RWPE2 (cell line): ENCODE measurements at regions not wholly inside any gene's neighbourhood (a gene's known extent, or its start where the extent isn't known, plus 50 kb on each side); places are given as distances from the start of the nearest gene placed in this dataset.

Source experiments
- ATAC-seq: fragments of 200-7000 bp; cut with Tn5 transposase; 3 replicates; pipeline ENCODE4 v1.9.1; 2021; ENCODE audit warnings: low read depth
- DNase-seq: peaks from one replicate; pipeline ENCODE4 v3.0.0-alpha.2; 2020; ENCODE audit warnings: low spot score
- H3K27ac ChIP-seq: fragments of 450-650 bp; 2 replicates; pipeline ENCODE4 v1.5.1; 2017; ENCODE audit warnings: mild to moderate bottlenecking; ENCODE audit not compliant: poor library complexity, severe bottlenecking
- H3K27me3 ChIP-seq: fragments of 250-450 bp; sonication (Bioruptor Pico); 2 replicates; pipeline ENCODE4 v1.5.1; 2021; ENCODE audit warnings: mild to moderate bottlenecking, moderate library complexity; ENCODE audit not compliant: insufficient read depth, poor library complexity, severe bottlenecking
- H3K36me3 ChIP-seq: fragments of 250-450 bp; sonication (Bioruptor Pico); 2 replicates; pipeline ENCODE4 v1.5.1; 2020; ENCODE audit warnings: low read depth, mild to moderate bottlenecking, moderate library complexity
- H3K4me1 ChIP-seq: fragments of 250-450 bp; sonication (Bioruptor Pico); 2 replicates; pipeline ENCODE4 v1.5.1; 2021; ENCODE audit warnings: mild to moderate bottlenecking, moderate library complexity; ENCODE audit not compliant: insufficient read depth, poor library complexity, severe bottlenecking
- H3K4me3 ChIP-seq: fragments of 250-450 bp; sonication (Bioruptor Pico); 2 replicates; pipeline ENCODE4 v1.5.1; 2021; ENCODE audit warnings: mild to moderate bottlenecking, moderate library complexity; ENCODE audit not compliant: severe bottlenecking
- H3K9me3 ChIP-seq: fragments of 250-450 bp; sonication (Bioruptor Pico); 2 replicates; pipeline ENCODE4 v1.5.1; 2021; ENCODE audit warnings: mild to moderate bottlenecking, moderate library complexity; ENCODE audit not compliant: severe bottlenecking
- TF ChIP-seq, protein P1 (sequence below): fragments of 450-650 bp; IDR thresholded peaks from one replicate; pipeline ENCODE4 v1.5.1; 2017; ENCODE audit warnings: mild to moderate bottlenecking, moderate library complexity; ENCODE audit not compliant: poor library complexity, severe bottlenecking

DNA sequence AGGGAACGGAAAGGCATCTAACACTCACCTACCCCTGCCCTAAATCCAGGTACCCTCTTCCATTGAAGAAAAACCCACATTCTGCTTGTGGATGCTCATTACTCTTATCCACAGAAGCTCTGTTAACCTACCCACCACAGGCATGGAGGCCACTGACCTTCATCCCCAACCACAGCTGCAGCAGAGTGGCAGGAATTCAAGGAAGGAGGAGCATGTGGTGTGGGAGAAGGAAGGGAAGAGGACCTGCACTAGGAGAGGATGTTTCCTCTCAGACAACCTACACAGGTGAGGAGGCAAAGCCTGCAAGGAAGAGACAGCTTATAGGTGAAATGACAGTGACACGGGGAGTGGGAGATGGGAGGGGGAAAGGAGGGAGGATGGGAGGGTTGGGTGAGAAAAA, 192.5 kb upstream of the TSC22D2 start:
- no peak overlapping the region for H3K27ac ChIP-seq
- H3K4me3 ChIP-seq, result no peak overlapping the region
- TF ChIP-seq, protein P1, sequence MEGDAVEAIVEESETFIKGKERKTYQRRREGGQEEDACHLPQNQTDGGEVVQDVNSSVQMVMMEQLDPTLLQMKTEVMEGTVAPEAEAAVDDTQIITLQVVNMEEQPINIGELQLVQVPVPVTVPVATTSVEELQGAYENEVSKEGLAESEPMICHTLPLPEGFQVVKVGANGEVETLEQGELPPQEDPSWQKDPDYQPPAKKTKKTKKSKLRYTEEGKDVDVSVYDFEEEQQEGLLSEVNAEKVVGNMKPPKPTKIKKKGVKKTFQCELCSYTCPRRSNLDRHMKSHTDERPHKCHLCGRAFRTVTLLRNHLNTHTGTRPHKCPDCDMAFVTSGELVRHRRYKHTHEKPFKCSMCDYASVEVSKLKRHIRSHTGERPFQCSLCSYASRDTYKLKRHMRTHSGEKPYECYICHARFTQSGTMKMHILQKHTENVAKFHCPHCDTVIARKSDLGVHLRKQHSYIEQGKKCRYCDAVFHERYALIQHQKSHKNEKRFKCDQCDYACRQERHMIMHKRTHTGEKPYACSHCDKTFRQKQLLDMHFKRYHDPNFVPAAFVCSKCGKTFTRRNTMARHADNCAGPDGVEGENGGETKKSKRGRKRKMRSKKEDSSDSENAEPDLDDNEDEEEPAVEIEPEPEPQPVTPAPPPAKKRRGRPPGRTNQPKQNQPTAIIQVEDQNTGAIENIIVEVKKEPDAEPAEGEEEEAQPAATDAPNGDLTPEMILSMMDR, result no peak
- no peaks in the 10 kb centered on the region for H3K36me3 ChIP-seq
- no peaks in the 10 kb centered on the region for H3K4me1 ChIP-seq
- no peaks in the 10 kb centered on the region for H3K9me3 ChIP-seq
- no peaks in the 10 kb centered on the region for H3K27me3 ChIP-seq
- no peak for ATAC-seq
- DNase-seq, result no peak

DNA sequence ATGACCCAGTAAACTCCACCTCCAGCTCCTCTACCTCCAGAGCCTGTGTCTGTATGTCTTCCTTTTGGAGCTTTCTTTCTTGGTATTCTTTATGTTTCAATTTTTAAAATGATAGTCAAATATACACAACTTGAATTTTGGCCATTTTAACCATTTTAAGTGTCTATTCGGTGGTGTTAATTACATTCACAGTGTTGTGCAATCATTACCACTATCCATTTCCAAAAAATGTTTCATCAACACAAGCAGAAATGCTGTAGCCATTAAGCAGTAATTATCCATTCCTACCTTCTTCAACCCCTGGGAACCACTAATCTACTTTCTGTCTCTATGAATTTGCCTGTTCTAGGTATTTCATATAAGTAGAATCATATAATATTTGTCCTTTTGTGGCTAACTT, 194.5 kb upstream of the TSC22D2 start:
- H3K27ac ChIP-seq, result no peak overlapping the region
- TF ChIP-seq, protein P1, result no peak
- no peaks in the 10 kb centered on the region for H3K27me3 ChIP-seq

DNA sequence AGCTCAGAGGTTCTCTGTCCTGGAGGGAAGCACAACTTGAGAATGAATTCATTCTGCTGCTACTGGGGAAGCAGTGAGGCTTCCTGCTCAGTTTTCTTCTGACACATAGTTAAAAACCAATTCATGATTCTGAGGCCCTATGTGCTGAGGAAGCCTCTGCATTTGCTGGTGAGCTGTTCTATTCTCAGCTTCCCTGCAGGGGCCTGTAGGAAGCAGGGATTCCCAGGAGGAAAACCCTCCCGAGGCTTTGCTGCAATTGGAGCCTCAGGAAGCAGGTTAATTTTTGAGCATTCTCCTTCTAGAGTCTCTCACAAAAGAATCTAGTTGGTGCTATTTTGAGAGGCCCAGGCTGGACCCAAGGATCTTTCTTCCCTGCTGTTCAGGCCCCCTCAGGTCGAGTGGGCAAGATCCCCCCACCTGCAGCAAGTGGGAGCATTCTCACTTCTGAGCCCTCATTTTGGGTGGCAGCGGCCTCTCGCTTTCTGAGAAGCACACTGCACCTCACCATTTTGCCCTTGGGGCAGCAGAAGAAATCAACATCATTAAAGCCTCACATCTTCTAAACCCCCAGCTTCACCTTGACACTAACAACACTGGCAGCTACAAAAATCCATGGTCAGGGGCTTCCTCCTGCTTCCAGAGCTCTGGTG, 197.5 kb upstream of the TSC22D2 start:
- Histone ChIP-seq H3K27ac (no peak overlapping the region), H3K4me3 (no peak overlapping the region), H3K9me3 (no peaks in the 10 kb centered on the region), H3K27me3 (no peaks in the 10 kb centered on the region), H3K36me3 (no peaks in the 10 kb centered on the region), H3K4me1 (no peaks in the 10 kb centered on the region)
- no peak for DNase-seq
- ATAC-seq, result no peak
- TF ChIP-seq, protein P1, result no peak

More for the DNA sequence above, 194.5 kb upstream of the TSC22D2 start:
- DNase-seq (no peak), ATAC-seq (no peak)
- no peaks in the 10 kb centered on the region for H3K36me3 ChIP-seq
- H3K4me3 ChIP-seq, result no peak overlapping the region
- no peaks in the 10 kb centered on the region for H3K4me1 ChIP-seq
- H3K9me3 ChIP-seq, result no peaks in the 10 kb centered on the region

DNA sequence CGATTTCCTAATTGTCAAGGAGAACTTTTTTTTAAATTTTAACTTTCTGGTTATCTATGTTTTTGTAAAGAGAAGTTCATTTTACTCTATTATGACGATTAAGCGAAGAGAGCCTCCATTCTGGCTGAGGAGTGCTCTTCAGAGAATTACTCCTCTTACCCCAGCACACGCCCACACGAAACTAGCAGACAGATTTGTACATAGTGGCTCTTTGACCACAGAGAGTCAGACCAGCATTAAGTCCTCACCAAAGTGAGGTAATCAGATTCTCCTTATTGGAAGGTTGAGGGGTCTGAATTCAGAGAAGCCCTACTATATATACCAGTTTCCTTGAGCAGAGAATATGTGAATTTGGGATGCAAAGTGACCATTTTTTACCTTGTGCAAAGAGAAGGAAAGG, 204.8 kb upstream of the TSC22D2 start:
- ATAC-seq, result no peak
- TF ChIP-seq, protein P1, result no peak
- Histone ChIP-seq H3K27me3 (no peaks in the 10 kb centered on the region), H3K36me3 (no peaks in the 10 kb centered on the region), H3K9me3 (no peaks in the 10 kb centered on the region), H3K27ac (no peak overlapping the region), H3K4me3 (no peak overlapping the region), H3K4me1 (no peaks in the 10 kb centered on the region)
- no peak for DNase-seq

DNA sequence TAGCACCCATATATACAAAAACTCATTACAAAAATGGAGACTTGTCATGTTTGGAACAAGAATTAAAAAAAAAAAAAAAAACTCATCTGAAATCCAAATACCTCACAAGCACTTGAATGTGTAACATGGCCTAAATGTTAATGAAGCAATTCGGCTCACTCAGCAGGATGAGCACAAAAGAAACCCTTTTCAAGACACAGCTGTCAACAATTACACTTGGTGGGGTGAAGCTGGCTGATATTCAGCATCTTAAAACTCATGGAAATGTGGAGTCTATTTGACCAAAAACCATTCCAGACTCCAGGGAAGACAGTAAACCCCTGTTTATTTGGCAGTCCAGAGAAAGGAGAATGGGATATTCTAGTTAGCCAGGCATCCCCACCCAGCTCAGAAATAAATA, 205.4 kb upstream of the TSC22D2 start:
- H3K27me3 ChIP-seq, result no peaks in the 10 kb centered on the region
- H3K4me1 ChIP-seq, result no peaks in the 10 kb centered on the region
- ATAC-seq, result no peak
- no peak for DNase-seq
- H3K27ac ChIP-seq, result no peak overlapping the region
- H3K9me3 ChIP-seq, result no peaks in the 10 kb centered on the region
- no peak overlapping the region for H3K4me3 ChIP-seq
- no peaks in the 10 kb centered on the region for H3K36me3 ChIP-seq
- TF ChIP-seq, protein P1, result no peak
